Liver (tissue), 8 donors: ENCODE measurements at regions not wholly inside any gene's neighbourhood (a gene's known extent, or its start where the extent isn't known, plus 50 kb on each side); places are given as distances from the start of the nearest gene placed in this dataset.

Experiments used
- DNase-seq: peaks from one replicate; pipeline ENCODE4 v3.0.0-alpha.2; 2017; ENCODE audit warnings: low spot score
- H3K27ac ChIP-seq, 2 donors: one replicate each; pipeline ENCODE4 v1.7.0; 2013; ENCODE audit warnings: inconsistent platforms in 2 of 2, low read length in 2 of 2, control low read depth in 1 of 2, low read depth in 1 of 2, mild to moderate bottlenecking in 1 of 2
- H3K27me3 ChIP-seq, 4 donors: one replicate each; pipeline versions ENCODE4 v1.6.1 to v1.7.0; 2013; ENCODE audit warnings: low read length in 3 of 4, inconsistent platforms in 1 of 4, mild to moderate bottlenecking in 1 of 4, moderate library complexity in 1 of 4; ENCODE audit not compliant: control insufficient read depth in 4 of 4, insufficient read depth in 4 of 4
- H3K36me3 ChIP-seq, 4 donors: one replicate each; pipeline versions ENCODE4 v1.6.1 to v1.7.0; 2013; ENCODE audit warnings: low read length in 3 of 4, mild to moderate bottlenecking in 3 of 4, low read depth in 1 of 4, moderate library complexity in 1 of 4; ENCODE audit not compliant: control insufficient read depth in 4 of 4, insufficient read depth in 3 of 4
- H3K4me1 ChIP-seq, 4 donors: one replicate each; pipeline versions ENCODE4 v1.6.1 to v1.7.0; 2013; ENCODE audit warnings: low read length in 3 of 4, mild to moderate bottlenecking in 3 of 4, moderate library complexity in 1 of 4; ENCODE audit not compliant: control insufficient read depth in 4 of 4, insufficient read depth in 4 of 4
- H3K4me3 ChIP-seq, 3 donors: one replicate each; pipeline versions ENCODE4 v1.6.1 to v1.7.0; 2013; ENCODE audit warnings: low read length in 3 of 3, control low read depth in 1 of 3, low read depth in 1 of 3, mild to moderate bottlenecking in 1 of 3
- H3K9ac ChIP-seq, 2 donors: one replicate each; pipeline ENCODE4 v1.7.0; 2013; ENCODE audit warnings: low read length in 2 of 2, mild to moderate bottlenecking in 2 of 2, moderate library complexity in 2 of 2, control low read depth in 1 of 2, low read depth in 1 of 2
- H3K9me3 ChIP-seq, 4 donors: one replicate each; pipeline versions ENCODE4 v1.6.1 to v1.7.0; 2013; ENCODE audit warnings: low read length in 3 of 4; ENCODE audit not compliant: control insufficient read depth in 4 of 4
- ATF3 ChIP-seq: IDR thresholded peaks from 2 replicates; pipeline ENCODE4 v1.6.1; 2016; ENCODE audit warnings: antibody characterized with exemption
- CTCF ChIP-seq: fragments of 150-350 bp; IDR thresholded peaks from 2 replicates; pipeline ENCODE4 v1.5.1; 2017; ENCODE audit warnings: improper control_type of control experiment, low read depth, low read length; ENCODE audit not compliant: missing input control
- EGR1 ChIP-seq, 2 donors: IDR thresholded peaks; 2 replicates each; pipeline ENCODE4 v1.6.1; 2016 to 2018; ENCODE audit warnings: antibody characterized with exemption in 2 of 2, low read depth in 2 of 2
- FOXA1 ChIP-seq: IDR thresholded peaks from 2 replicates; pipeline ENCODE4 v1.6.1; 2016; ENCODE audit warnings: antibody characterized with exemption
- GABPA ChIP-seq, 2 donors: IDR thresholded peaks in 1 of 2; conservative IDR thresholded peaks in 1 of 2; 2 replicates each; pipeline ENCODE4 v1.6.1; 2016; ENCODE audit warnings: antibody characterized with exemption in 2 of 2, mild to moderate bottlenecking in 1 of 2, moderate library complexity in 1 of 2
- HNF4A ChIP-seq, 2 donors: conservative IDR thresholded peaks; 2 replicates each; pipeline ENCODE4 v1.6.1; 2016; ENCODE audit warnings: antibody characterized with exemption in 2 of 2, mild to moderate bottlenecking in 2 of 2
- HNF4G ChIP-seq: IDR thresholded peaks from 2 replicates; pipeline ENCODE4 v1.6.1; 2016; ENCODE audit warnings: antibody characterized with exemption
- JUND ChIP-seq, 2 donors: IDR thresholded peaks; 2 replicates each; pipeline ENCODE4 v1.6.1; 2016; ENCODE audit warnings: antibody characterized with exemption in 2 of 2
- MAX ChIP-seq: IDR thresholded peaks from 2 replicates; pipeline ENCODE4 v1.6.1; 2016; ENCODE audit warnings: antibody characterized with exemption
- NR2F2 ChIP-seq: IDR thresholded peaks from 2 replicates; pipeline ENCODE4 v1.6.1; 2016; ENCODE audit warnings: antibody characterized with exemption
- RAD21 ChIP-seq, 2 donors: IDR thresholded peaks; 2 replicates each; pipeline ENCODE4 v1.6.1; 2016; ENCODE audit warnings: antibody characterized with exemption in 2 of 2, mild to moderate bottlenecking in 2 of 2
- REST ChIP-seq: IDR thresholded peaks from 2 replicates; pipeline ENCODE4 v1.6.1; 2016; ENCODE audit warnings: antibody characterized with exemption, mild to moderate bottlenecking
- RXRA ChIP-seq, 2 donors: IDR thresholded peaks; 2 replicates each; pipeline ENCODE4 v1.6.1; 2017 to 2018; ENCODE audit warnings: antibody characterized with exemption in 2 of 2, mild to moderate bottlenecking in 1 of 2
- SP1 ChIP-seq: IDR thresholded peaks from 2 replicates; pipeline ENCODE4 v1.6.1; 2018; ENCODE audit warnings: antibody characterized with exemption, mild to moderate bottlenecking
- TAF1 ChIP-seq: conservative IDR thresholded peaks from 2 replicates; pipeline ENCODE4 v1.6.1; 2016; ENCODE audit warnings: antibody characterized with exemption, mild to moderate bottlenecking
- ZBTB33 ChIP-seq: IDR thresholded peaks from 2 replicates; pipeline ENCODE4 v1.6.1; 2016; ENCODE audit warnings: antibody characterized with exemption
- WGBS: extraction: QIAGEN DNeasy Blood & Tissue Kit; methylation state at CpG from one replicate; pipeline ENCODE4 v1.1.7; 2013; 5-methylcytosine and 5-hydroxymethylcytosine counted together
- donor health status: healthy.
- donor health status: healthy.
- donor health status: healthy.
- donor health status: healthy.
- donor health status: healthy.

- TF ChIP-seq ATF3 (no peak), NR2F2 (no peak), FOXA1 (no peak), RXRA (IDR thresholded peaks at IDR 0.05) (no peak), HNF4A (conservative IDR thresholded peaks at IDR 0.05) (no peak), ZBTB33 (no peak)
These were observed 140.0 kb upstream of the ST6GAL2 start (continued) for GRCh38 chr2:107025869-107026380.

- DNase-seq: no peak
These were observed 141.2 kb upstream of the ST6GAL2 start for GRCh38 chr2:107027205-107027604.

GRCh38 chr2:107027810-107028209 is 141.8 kb upstream of the ST6GAL2 start:
- Histone ChIP-seq H3K9me3 (peaks cover 0 to 3% (median 0%) of the 10 kb centered on the region in 4 donors), H3K27me3 (no peaks in the 10 kb centered on the region), H3K36me3 (no peaks in the 10 kb centered on the region), H3K9ac (no peak overlapping the region), H3K4me3 (no peak overlapping the region), H3K4me1 (no peaks in the 10 kb centered on the region), H3K27ac (no peak overlapping the region)
- DNase-seq: no peak
- TF ChIP-seq RAD21 (IDR thresholded peaks at IDR 0.05): no peak
- TF ChIP-seq TAF1: no peak
- no peak for TF ChIP-seq HNF4G
- TF ChIP-seq ATF3: no peak
- no peak for TF ChIP-seq REST
- TF ChIP-seq ZBTB33: no peak
- TF ChIP-seq MAX: no peak
- TF ChIP-seq CTCF: no peak
- TF ChIP-seq RXRA (IDR thresholded peaks at IDR 0.05): no peak
- TF ChIP-seq JUND (IDR thresholded peaks at IDR 0.05): no peak
- TF ChIP-seq GABPA (IDR thresholded peaks at IDR 0.05 in 1 of 2, conservative IDR thresholded peaks at IDR 0.05 in 1 of 2): no peak
- no peak for TF ChIP-seq SP1
- no peak for TF ChIP-seq EGR1 (IDR thresholded peaks at IDR 0.05; ENCODE audit: low read depth in 2 of 2)
- TF ChIP-seq HNF4A (conservative IDR thresholded peaks at IDR 0.05): no peak

More at GRCh38 chr2:107027205-107027604, 141.2 kb upstream of the ST6GAL2 start:
- Histone ChIP-seq H3K9me3 (peaks cover 0 to 3% (median 0%) of the 10 kb centered on the region in 4 donors), H3K27ac (no peak overlapping the region), H3K36me3 (no peaks in the 10 kb centered on the region), H3K4me1 (no peaks in the 10 kb centered on the region), H3K9ac (no peak overlapping the region), H3K4me3 (no peak overlapping the region), H3K27me3 (no peaks in the 10 kb centered on the region)
- TF ChIP-seq RAD21 (IDR thresholded peaks at IDR 0.05): no peak
- TF ChIP-seq SP1: no peak
- 62% methylated on average over 1 of the region's 1 CpG for WGBS
